IPS-NIHi7 (cell line): ENCODE measurements at regions not wholly inside any gene's neighbourhood (a gene's known extent, or its start where the extent isn't known, plus 50 kb on each side); places are given as distances from the start of the nearest gene placed in this dataset.
A peak's percentile ranks its signal among the peaks of the same experiment; 100 is the strongest.

Experiments
- DNase-seq: peaks from one replicate; pipeline ENCODE4 v3.0.0; 2012; ENCODE audit warnings: mixed read lengths; ENCODE audit errors: extremely low spot score

DNA sequence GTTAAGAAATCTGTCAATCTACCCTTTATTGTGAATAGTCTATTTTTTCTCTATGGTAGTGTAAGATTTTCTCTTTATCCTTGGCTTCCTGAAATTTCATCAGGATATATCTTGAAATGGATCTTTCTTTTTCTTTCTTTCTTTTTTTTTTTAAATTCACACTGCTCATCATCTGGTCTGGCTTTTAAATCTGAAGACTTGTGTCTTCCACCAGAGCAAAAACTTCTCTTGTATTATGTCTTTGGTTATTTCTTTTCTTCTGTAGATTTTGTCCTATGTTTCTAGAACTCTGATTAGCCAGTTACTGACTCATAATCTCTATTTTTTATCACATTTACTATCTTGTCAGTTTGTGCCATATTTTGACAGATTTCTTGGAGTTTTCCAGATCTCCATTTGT is 133.8 kb upstream of the LMO4 start:
- DNase-seq = no peak

DNA sequence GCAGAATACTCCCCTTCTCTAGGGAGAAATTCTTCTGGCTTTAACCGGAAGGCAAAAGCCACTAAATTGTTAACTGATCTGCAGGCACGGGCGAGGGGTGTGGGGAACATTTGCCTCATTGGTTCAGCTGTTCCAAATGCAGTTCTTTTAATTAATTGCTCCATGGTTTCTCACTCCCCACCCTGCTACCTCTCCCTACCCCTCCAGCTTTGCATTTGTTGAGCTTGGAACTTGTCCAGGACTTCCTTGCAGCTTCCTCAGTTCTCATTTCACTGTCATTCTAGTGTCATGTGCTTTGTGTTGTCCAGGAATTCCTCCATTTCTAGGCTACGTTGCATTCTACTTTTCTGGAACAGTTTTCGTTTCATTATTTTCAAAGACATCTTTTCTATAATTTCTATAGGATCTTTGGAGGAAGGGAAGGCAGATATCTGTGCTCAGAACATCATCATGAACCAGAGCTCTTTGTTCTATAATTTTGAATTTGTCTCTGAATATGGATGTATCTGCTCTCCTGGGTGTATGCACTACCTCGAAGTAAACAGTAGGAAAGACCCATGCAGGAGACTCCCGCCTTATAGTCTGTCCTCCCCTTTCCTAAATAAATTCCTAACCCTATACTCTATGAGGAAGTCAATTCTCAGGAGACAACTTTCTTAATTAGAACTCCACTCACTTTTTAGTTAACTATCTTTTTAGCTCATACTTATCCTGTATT is 132.4 kb upstream of the LMO4 start:
- no peak for DNase-seq

DNA sequence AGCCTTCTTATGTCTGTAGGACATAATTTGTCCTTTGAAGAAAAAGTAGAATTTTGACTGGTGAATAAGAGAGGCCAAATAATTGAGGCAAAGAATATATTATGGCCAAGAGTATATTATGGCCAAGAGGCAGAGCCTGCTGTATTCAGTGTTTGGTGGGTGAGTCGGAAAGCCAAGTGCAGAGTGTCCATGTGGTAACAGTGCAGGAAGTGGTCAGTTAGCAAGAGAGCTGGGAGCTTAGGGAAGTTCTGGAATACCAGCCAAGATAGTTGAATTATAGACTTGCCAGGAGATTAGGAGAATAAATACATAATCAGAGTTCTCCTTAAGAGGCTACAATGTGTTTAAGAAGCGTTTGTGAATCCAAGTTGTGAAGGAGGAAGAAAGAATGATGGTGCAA is 131.5 kb upstream of the LMO4 start:
- DNase-seq = no peak

DNA sequence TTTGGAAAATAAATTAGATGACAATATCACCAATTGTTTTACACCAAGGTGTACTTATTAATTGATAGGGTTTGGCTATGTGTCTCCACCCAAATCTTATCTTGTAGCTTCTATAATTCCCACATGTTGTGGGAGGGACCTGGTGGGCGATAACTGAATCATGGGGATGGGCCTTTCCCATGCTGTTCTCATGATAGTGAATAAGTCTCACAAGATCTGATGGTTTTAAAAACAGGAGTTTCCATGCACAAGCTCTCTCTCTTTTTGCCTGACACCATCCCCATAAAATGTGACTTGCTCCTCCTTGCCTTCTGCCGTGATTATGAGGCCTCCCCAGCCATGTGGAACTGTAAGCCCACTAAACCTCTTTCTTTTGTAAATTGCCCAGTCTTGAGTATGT is 131.0 kb upstream of the LMO4 start:
- no peak for DNase-seq

DNA sequence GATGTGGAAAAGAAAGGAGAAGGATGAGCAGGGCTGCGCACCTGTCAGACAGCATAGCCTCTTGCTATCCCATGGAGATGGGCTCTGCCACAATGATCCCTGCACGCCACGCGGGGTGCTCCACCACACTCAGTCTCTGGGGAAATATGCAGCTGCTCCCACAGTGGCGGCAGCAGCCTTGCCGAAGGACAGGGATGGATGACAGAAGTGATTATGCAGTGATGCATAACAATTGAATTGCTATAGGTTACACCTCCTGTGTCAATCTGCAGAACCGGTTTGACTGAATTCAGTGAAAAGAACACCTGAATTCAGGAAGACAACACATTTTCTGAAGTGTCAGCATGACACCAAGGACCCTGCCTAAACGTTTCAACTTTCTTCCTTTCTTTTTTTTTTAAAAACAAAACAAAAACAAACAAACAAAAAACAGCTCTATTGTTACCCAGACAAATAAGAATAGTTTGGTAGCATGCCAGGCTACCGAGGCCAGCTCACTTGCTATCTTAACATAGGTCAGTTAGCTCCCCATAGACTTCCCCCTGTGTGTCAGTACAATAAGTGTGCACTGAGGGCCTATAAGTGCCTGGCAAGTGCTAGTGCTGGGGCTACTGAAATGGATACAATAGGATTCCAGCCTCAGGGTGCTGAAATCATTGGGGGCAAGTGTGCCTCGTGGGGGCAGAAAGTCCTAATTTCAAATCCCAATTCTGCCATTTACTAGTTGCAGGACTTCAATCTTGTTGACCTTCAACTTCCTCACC is 127.6 kb upstream of the LMO4 start:
- DNase-seq = peak; percentile 42

DNA sequence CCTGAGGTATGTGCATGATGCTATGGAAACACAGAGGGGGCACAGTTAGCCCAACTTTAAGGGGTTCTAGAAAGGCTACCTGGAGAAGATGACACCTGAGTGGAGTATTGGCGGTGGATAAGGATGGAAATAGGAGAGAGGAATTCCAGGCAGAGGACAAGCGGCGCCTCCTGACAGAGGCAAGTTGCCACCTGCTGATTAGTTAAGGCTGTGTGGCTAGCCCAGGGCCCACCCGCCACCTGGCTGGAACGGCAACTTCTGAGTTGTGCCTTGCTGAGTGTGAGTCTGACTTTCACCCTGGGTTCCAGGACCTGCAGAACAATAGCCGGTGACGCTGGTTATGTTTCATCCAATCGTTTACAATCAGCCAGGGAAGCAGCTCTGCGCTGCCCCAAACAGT is 126.9 kb upstream of the LMO4 start:
- no peak for DNase-seq

DNA sequence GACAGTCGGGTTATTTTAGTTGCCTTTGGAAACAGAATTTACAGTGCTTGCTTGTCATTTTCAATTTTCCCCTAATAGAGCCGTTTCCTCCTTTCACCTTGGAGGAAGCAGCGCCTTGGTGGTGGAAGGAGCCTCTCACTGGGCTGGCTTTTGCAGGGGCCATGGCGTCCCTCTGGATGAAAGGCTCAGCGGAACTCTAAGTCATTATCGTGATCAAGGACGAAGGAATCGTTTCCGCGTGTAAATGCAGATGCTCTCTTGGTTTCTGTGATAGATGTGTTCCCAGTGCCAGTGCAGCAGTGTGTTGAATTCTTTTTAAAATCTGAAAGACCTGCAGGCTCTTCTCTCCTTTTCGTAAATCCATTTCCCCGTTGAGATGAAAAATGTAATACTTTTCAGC is 126.2 kb upstream of the LMO4 start:
- no peak for DNase-seq

DNA sequence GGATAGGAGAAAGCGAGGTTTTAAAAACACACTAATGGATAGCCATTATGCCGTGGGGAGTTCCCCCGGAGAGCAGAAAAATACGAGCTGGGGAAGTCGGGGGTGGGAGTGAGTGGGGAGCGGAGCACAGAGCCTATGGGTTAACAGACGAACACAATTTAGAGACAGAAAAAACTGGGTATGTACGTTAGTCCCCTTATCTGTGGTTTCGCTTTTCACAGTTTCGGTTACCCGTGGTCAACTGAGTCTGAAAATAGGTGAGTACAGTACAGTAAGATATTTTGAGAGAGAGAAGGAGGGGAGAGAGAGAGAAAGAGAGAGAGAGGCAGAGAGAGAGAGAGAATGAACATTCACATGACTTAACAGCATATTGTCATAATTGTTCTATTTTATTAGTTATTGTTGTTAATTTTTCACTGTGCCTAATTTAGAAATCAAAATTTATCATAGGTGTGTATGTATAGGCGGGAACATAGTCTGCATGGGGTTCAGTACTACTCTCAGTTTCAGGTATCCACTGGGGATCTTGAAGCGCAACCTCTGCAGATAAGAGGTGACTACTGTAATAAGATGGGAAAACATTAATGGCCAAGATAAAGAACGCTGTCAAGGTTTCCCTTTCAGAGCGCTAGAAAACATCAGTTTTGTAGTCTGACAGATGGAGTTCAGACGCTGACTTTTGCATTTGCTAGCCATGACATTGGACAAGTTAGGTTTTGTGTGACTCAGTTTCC is 125.6 kb upstream of the LMO4 start:
- no peak for DNase-seq

DNA sequence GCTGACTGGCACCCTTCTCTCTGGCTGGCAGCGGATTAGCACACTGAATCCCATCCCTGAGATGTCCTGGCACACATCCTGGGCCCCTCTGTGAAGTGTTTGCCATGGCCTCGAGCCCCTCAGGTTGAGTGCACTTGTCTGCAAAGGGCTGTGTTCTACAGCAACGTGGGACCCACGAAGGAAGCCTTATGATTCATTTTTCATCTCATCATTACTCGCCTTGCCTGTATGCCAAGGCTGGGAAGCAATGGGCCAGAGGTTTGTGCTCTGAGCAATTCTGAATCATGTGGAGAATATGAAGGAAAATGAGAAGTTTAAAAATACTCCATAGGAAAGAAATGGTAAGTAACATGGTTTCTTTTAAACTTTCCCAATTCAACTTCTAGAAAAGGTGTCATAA is 124.8 kb upstream of the LMO4 start:
- no peak for DNase-seq

DNA sequence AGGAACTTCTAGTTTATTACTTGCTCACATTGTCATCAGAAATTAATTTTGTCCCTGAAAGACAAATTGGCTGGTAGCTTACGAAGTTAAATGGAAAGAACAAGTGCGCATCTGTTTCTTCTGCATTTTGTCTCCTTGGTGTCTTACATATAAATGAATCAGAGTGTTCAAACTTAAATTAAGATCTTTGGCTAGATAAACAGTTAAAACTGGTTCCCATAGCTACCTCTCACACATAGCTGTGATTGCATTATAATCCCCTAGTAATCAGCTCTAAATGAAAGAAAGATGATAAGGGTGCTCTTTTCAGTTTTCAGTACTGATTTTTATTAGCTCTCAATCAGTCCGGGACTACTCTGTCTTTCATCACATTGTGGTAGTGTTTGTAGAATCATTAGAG is 124.2 kb upstream of the LMO4 start:
- no peak for DNase-seq

DNA sequence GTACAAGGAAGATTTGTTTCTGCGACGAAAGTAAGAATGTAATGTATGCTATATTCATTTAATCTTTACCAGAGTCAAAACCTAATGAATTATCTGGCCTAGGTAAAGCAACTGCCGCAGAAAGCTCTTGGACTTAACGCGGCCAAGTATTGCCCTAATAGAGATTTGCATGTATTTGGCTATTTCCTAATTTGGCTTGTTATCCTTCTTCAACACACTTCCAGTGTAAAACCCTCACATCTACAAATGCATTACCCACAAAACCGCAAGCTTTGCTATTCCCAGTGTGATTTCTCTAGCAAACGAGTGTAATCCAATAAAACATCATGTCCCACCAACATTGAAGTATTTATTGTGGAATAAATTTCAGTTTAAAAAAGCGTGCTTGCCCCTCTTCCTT is 123.8 kb upstream of the LMO4 start:
- no peak for DNase-seq

DNA sequence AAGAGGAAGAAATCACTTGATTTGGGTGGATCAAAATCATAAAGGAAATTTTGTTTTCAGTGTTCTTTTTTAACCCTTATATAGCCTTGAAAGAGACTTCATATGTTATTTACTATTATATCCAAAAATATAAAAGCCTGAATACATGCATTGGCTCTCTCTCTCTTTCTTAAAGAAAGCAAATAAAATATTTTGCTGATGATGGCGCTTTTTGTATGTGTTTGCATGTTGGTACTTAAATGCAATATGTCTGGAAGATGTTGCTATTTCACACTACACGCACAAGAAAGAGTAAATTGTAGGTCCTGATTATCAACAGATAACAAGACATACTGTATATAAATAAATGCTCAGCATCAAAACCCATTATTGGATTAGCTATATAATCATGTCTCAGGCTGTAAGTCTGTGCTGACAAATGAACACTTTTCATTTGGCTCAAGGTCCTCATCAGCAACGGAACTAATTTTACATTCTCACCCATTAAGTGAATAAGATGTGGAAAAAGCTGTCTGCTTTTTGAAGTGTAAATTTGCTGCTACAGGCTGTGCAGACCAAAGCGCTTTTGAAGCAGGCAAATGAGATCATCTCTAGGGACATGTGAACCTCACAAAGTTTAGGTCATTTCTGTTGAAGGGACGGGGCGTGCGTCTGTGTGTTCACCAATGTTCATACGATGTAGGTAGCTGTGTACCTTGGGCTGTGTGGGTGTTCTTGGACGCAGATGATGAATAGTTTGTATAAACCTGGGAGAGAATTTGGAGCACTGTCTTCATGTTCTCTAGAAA is 122.4 kb upstream of the LMO4 start:
- no peak for DNase-seq

DNA sequence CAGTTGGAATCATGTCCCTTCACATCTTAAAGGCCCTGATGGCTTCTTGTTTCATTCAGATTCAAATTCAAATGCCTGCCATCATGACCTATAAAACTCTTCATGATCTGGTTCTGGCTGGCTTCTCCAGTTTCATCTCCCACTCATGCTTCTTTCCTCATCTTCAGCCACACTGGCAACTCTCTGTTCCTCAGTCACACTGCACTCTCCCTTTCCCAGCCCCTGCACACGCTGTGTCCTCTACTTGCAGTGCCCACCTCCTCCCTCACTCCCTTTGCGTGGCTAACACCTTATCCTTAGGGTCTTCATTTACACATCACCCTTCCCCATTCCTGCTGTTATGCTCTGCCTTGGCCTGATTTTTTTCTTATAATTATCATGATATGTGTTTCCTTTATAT is 120.6 kb upstream of the LMO4 start:
- DNase-seq = no peak

DNA sequence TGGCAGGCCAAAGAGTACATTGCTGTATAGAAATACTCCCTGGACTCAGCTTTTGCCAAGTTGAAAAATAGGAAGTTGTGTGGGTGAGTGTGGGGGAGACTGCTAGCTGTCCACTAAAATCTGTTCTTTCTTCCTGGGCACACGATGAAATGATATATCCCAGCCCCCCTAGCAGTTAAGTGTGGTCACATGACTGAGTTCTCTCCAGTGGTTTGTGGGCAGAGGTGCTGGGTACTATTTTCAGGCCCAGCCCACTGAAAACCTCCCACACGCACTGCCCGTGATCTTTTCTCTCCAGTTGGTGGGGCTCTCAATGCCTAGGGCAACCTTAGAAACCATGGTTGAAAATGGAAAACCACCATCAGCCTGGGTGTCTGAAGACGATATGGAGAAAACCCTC is 119.7 kb upstream of the LMO4 start:
- no peak for DNase-seq

DNA sequence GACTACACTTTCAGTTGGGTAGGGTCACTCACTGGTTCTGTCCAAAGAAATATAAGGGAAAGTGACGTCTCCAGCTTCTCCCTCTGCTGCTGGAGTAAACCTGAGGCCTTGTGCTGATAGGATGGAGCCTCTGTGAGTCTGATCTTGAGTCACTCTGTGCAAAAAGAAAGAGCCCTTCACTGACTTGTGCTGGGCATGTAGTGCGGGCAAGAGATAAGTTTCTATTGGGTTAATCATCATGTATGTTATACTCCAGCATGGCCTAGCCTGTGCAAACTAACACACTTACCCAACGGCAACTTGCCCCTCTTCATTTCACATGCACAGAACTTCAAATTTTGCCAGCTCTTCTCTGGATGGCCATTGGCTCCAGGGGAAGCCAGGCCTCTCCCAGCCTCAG is 118.5 kb upstream of the LMO4 start:
- no peak for DNase-seq

DNA sequence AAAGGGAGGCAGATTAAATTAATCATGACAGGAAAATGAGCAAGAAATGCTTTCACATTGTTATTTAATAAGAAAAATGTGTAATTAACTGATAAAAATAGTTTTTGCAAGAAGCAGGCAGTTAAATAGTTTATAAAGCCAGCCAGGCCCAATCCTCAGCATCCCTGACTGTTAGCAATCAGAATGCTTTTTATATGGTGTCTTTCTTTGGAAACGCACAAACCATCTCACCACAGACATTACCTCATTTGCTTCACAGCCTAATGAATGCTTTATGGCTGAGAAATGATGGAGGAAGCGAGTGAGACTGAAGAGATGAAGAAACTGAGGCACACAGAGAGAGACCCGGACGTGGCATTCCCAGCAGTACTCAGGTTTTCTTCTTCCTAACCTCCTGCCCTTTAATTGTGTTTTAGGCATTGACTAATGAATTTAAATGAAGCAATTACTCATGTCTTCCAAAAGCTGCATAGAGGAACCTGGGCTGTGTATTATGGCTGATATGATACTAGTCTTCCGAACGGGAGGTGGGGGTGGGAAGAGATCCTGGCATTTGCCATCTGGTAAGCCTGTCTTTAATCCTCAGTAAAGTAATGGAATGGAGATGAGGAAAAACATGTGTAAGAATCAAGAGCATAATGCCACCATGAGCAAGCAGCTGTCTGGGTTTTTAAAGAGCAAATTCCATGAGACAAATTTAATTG is 116.1 kb upstream of the LMO4 start:
- no peak for DNase-seq

DNA sequence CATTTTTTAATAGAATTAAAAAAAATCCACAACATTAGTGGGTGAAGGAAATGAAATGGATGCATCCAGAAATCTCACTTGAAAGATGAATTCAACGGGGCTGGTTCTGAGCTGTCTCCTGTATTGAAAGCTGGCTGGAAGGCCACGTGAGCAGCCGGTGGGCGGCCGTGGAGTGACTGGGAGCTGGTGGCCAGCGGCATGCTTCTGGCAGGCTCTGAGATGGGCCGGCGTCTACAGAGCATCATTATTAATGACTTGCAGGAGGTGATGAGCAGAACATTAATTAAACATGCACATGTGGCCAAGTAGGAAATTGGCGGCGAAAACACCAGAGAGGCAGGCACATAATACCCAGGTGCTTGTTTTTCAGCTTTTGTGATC is 115.6 kb upstream of the LMO4 start:
- DNase-seq = no peak

DNA sequence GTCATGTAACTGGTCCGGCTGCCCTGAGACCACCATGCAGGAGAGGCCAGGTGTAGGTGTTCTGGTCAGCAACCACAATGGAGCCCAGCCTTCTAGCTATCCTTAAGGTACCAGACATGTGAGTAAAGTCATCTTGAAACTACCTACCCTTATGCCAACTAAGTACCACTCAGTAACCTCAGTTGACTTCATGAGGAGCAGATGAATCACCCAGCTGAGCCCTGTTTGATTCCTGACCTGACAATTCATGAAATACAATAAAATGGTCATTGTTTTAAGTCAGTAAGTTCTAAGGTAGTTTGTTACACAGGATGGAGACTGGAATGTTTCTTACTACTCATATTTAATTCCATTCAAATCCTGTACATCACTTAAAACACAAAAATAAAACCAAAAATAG is 113.1 kb upstream of the LMO4 start:
- no peak for DNase-seq

DNA sequence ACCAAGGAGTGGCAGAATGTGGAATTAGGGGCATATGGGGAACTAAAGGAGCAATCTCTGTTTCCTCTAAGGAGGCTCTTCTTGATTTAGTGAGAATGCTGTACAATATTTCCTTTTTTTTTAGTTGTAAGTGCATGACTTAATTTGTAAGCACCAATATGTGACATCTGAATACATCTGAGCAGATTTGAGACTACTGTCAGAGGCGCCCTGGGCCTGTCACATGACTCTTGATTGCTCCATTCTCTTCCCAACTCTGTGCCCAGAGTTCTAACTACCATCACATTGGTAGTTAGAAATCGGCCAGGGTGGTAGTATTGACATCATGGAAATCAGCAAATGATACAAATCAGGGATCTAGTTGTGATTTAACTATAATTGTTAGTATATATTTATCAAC is 110.1 kb upstream of the LMO4 start:
- DNase-seq = no peak

DNA sequence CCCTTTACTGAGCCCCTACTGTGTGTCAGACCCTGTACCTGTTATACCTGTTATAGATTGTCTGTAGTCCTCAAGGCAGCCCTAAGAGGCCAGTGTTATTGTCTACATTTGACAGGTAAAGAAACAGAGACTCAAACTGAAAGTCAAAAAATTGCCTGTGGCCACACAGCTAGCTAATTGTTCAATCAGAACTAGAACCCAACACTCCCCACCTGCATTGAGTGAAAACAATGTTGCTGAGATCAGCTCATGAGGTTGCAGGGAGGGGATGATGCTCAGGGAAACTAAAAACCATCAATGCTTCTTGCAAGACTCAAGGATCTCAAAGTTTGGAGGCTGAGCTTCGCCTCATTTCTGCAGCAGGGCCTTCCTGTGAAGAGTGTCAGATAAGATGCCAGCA is 109.5 kb upstream of the LMO4 start:
- no peak for DNase-seq

DNA sequence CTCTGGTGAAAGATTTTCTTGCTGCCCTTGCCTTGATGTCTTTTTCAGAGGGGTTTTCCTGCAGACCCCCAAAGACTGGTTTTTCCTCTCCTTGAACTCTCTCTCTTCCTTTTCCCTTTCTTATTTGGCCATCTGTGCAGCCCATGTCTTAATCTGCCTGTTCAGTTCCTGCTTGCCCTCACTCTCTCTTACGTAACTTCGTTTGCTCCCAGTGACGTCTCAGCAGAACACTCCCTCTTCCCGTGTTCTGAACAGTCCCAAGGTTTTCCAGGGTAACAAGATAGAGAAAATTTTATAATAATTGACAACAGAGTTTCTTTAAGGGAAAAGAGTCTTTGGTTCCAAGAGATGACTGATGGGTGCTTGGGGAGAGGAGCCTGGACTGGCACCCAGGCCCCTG is 109.1 kb upstream of the LMO4 start:
- DNase-seq = no peak

DNA sequence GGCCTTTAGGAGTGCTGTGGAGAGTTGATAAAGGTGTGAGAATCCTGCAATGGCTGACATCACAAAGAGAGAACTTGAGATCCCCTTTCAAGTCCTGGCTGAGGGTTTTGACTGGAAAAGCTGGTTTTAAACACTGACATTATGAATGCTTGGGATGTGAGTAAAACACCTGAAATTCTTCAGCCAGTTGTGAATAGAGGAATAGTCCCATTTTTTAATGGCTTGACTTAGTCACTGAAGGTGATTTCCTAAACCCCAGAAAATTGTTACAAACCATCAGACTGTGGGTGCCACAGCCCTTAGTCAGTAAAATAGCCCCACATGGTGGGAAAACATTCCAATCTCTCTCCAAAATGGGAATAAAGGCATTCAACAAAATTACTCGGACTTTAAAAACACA is 107.7 kb upstream of the LMO4 start:
- no peak for DNase-seq
